Neural progenitor cell (in vitro differentiated cells): ENCODE measurements at regions not wholly inside any gene's neighbourhood (a gene's known extent, or its start where the extent isn't known, plus 50 kb on each side); places are given as distances from the start of the nearest gene placed in this dataset.

Experiments used
- DNase-seq: peaks from one replicate; pipeline ENCODE4 v3.0.0-alpha.2; 2016; ENCODE audit warnings: low spot score
- H2AFZ ChIP-seq: fragments of 200-600 bp; sonication (generic); replicated peaks from 2 replicates; pipeline ENCODE4 v1.6.1; 2016; ENCODE audit warnings: antibody characterized with exemption
- H3F3A ChIP-seq: fragments of 200-600 bp; sonication (generic); 2 replicates; pipeline ENCODE4 v1.6.1; 2016; ENCODE audit warnings: antibody characterized with exemption, low read depth
- H3K27ac ChIP-seq: fragments of 200-600 bp; sonication (generic); 2 replicates; pipeline ENCODE4 v1.5.1; 2016; ENCODE audit warnings: mild to moderate bottlenecking
- H3K27me3 ChIP-seq: fragments of 200-600 bp; sonication (generic); 2 replicates; pipeline ENCODE4 v1.6.1; 2016; ENCODE audit warnings: mild to moderate bottlenecking, moderate library complexity
- H3K36me3 ChIP-seq: fragments of 200-600 bp; sonication (generic); 2 replicates; pipeline ENCODE4 v1.5.1; 2016
- H3K4me1 ChIP-seq: fragments of 200-600 bp; sonication (generic); 2 replicates; pipeline ENCODE4 v1.6.1; 2016; ENCODE audit warnings: mixed run types
- H3K4me2 ChIP-seq: fragments of 200-600 bp; sonication (generic); 2 replicates; pipeline ENCODE4 v1.6.1; 2016
- H3K4me3 ChIP-seq: fragments of 200-600 bp; sonication (generic); 2 replicates; pipeline ENCODE4 v1.5.1; 2016
- H3K79me2 ChIP-seq: fragments of 200-600 bp; sonication (generic); 2 replicates; pipeline ENCODE4 v1.6.1; 2016; ENCODE audit warnings: low read depth
- H3K9ac ChIP-seq: fragments of 200-600 bp; sonication (generic); 2 replicates; pipeline ENCODE4 v1.6.1; 2016
- H3K9me3 ChIP-seq: fragments of 200-600 bp; sonication (generic); 2 replicates; pipeline ENCODE4 v1.5.1; 2016; ENCODE audit warnings: low read depth
- H4K20me1 ChIP-seq: fragments of 200-600 bp; sonication (generic); 2 replicates; pipeline ENCODE4 v1.6.1; 2016; ENCODE audit warnings: low read depth
- H3K27ac Mint-ChIP-seq: 3 replicates; pipeline ENCODE4 v1.8.0; 2021; ENCODE audit warnings: mixed read lengths
- H3K27me3 Mint-ChIP-seq: 2 replicates; pipeline ENCODE4 v1.8.0; 2022; ENCODE audit warnings: low read depth, mild to moderate bottlenecking, inconsistent platforms, moderate library complexity, mixed read lengths; ENCODE audit not compliant: insufficient read depth
- H3K36me3 Mint-ChIP-seq: 3 replicates; pipeline ENCODE4 v1.8.0; 2021; ENCODE audit warnings: mixed read lengths
- H3K4me1 Mint-ChIP-seq: 3 replicates; pipeline ENCODE4 v1.8.0; 2021; ENCODE audit warnings: mixed read lengths
- H3K4me3 Mint-ChIP-seq: 3 replicates; pipeline ENCODE4 v1.8.0; 2021; ENCODE audit warnings: mild to moderate bottlenecking, moderate library complexity, mixed read lengths
- H3K9me3 Mint-ChIP-seq: 3 replicates; pipeline ENCODE4 v1.8.0; 2020; ENCODE audit warnings: mixed read lengths
- EZH2 ChIP-seq: fragments of 200-600 bp; sonication (generic); IDR thresholded peaks from 2 replicates; pipeline ENCODE4 v1.6.1; 2017; ENCODE audit warnings: antibody characterized with exemption, mild to moderate bottlenecking, moderate library complexity
- EZH2phosphoT487 ChIP-seq: fragments of 200-600 bp; sonication (generic); IDR thresholded peaks from 2 replicates; pipeline ENCODE4 v1.6.1; 2017; ENCODE audit warnings: antibody characterized with exemption
- TF ChIP-seq, protein P1 (sequence below): fragments of 200-600 bp; sonication (generic); IDR thresholded peaks from 2 replicates; pipeline ENCODE4 v1.5.1; 2017; ENCODE audit warnings: antibody characterized with exemption, mild to moderate bottlenecking

DNA sequence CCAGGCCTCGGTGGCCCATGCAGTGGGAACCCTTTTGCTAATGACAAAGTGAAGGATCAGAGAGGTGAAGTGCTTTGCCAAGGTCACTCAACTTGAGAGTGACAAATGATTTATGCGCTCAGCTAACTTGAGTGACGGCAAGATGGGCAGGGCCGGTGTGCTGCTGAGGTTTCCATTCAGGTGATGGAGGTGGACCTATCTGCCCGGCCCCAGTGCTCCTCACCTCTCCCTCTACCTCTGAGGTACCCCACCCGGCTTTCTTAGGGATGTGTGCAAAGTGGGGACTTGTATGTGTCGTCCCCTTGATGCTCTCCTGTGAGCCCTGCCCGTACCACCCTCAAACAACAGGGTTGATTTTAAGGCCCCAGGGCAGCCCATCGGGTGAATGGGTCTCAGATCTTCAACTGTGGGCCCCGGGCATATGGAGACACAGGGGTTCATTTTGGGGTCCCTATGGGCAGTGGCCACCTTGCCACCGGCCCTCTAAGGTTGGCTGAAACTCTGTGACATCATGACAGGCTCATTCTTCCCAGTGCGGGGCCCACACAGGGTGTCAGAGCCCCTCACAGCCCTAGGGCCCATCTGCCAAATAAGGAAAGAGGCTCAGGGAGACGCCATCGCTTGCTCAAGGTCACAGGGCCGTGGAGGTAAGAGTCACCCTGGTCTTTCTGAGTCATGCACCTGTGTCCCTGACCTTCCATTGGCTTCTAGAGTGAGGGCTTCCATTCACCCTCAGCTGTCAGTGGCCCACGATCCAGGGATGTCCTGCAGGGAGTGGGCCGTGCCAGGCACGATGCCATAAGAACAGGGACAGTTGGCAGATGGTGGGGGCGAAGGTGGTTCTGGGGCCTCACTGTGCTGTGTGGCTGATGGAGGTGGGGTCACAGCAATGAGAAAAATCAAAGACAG lies 170.6 kb upstream of the MVB12B start:
- no peaks in the 10 kb centered on the region for H3K9me3 Mint-ChIP-seq
- no peaks in the 10 kb centered on the region for H3F3A ChIP-seq
- no peaks in the 10 kb centered on the region for H3K36me3 Mint-ChIP-seq
- H3K27me3 ChIP-seq, result no peaks in the 10 kb centered on the region
- H4K20me1 ChIP-seq, result no peaks in the 10 kb centered on the region
- no peak overlapping the region for H3K4me2 ChIP-seq
- H2AFZ ChIP-seq, result no peak overlapping the region
- no peaks in the 10 kb centered on the region for H3K9me3 ChIP-seq
- H3K27ac ChIP-seq, result no peak overlapping the region
- peaks cover 37% of the 10 kb centered on the region for H3K4me1 Mint-ChIP-seq
- DNase-seq, result no peak
- peaks cover 20% of the 10 kb centered on the region for H3K27me3 Mint-ChIP-seq
- no peaks in the 10 kb centered on the region for H3K79me2 ChIP-seq
- H3K4me1 ChIP-seq, result no peaks in the 10 kb centered on the region
- no peak overlapping the region for H3K27ac Mint-ChIP-seq
- TF ChIP-seq EZH2phosphoT487 (no peak), EZH2 (no peak)
- TF ChIP-seq, protein P1, sequence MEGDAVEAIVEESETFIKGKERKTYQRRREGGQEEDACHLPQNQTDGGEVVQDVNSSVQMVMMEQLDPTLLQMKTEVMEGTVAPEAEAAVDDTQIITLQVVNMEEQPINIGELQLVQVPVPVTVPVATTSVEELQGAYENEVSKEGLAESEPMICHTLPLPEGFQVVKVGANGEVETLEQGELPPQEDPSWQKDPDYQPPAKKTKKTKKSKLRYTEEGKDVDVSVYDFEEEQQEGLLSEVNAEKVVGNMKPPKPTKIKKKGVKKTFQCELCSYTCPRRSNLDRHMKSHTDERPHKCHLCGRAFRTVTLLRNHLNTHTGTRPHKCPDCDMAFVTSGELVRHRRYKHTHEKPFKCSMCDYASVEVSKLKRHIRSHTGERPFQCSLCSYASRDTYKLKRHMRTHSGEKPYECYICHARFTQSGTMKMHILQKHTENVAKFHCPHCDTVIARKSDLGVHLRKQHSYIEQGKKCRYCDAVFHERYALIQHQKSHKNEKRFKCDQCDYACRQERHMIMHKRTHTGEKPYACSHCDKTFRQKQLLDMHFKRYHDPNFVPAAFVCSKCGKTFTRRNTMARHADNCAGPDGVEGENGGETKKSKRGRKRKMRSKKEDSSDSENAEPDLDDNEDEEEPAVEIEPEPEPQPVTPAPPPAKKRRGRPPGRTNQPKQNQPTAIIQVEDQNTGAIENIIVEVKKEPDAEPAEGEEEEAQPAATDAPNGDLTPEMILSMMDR, result no peak
- H3K4me3 ChIP-seq, result no peak overlapping the region
- H3K4me3 Mint-ChIP-seq, result no peak overlapping the region
- no peaks in the 10 kb centered on the region for H3K36me3 ChIP-seq
- H3K9ac ChIP-seq, result no peak overlapping the region

DNA sequence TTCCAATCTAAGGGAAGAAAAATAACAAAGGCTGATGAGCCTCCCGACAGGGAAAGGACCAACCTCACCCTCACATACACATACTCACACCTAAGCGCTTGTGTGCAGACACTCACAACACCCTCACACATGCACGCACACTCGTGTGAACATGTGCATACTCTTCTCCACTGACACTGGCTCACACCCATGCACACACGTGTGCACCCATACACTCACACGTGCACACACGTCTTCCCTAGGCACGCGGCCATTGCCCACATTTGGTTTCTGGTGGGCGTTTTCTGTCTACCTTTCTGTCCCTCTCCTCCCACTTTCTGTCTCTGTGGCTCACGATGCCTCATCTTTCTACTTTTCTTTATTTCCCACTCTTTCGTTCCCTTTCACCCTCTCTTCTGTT lies 169.7 kb upstream of the MVB12B start:
- Histone ChIP-seq H2AFZ (no peak overlapping the region), H3K36me3 (no peaks in the 10 kb centered on the region), H3K79me2 (no peaks in the 10 kb centered on the region), H3K4me3 (no peak overlapping the region), H3K4me1 (no peaks in the 10 kb centered on the region), H3K9me3 (no peaks in the 10 kb centered on the region), H3F3A (no peaks in the 10 kb centered on the region), H3K9ac (no peak overlapping the region), H3K27ac (no peak overlapping the region), H3K27me3 (no peaks in the 10 kb centered on the region), H4K20me1 (no peaks in the 10 kb centered on the region), H3K4me2 (no peak overlapping the region)
- H3K9me3 Mint-ChIP-seq, result no peaks in the 10 kb centered on the region
- H3K27me3 Mint-ChIP-seq, result peaks cover 20% of the 10 kb centered on the region
- no peak overlapping the region for H3K4me3 Mint-ChIP-seq
- H3K36me3 Mint-ChIP-seq, result no peaks in the 10 kb centered on the region
- no peak overlapping the region for H3K27ac Mint-ChIP-seq
- no peak for DNase-seq
- peaks cover 34% of the 10 kb centered on the region for H3K4me1 Mint-ChIP-seq
- TF ChIP-seq EZH2phosphoT487 (no peak), EZH2 (no peak)
- TF ChIP-seq, protein P1, result no peak

DNA sequence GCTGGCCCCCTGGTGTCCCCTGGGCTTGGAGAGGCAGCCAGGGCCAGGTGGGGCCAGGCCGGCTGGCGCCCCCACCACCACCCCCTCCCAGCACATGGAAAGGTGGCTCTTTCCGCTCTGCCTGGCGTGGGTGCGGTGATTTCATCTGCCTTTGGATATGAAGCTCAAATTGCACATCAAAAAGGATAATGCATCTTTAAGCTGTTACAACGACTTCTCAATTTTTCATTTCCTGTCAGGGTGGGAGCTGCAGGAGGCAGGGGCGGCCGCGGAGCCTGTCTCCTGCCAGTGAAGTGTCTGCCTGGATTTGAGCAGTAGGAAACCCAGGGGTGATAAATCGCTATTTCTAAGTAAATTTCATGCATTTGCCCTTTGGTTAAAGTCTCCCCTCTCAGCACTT lies 169.2 kb upstream of the MVB12B start:
- Mint-ChIP-seq H3K36me3 (no peaks in the 10 kb centered on the region), H3K27ac (peak overlapping the region; percentile 15), H3K4me3 (no peak overlapping the region), H3K4me1 (peaks cover 30% of the 10 kb centered on the region), H3K27me3 (peaks cover 17% of the 10 kb centered on the region), H3K9me3 (no peaks in the 10 kb centered on the region)
- no peak overlapping the region for H2AFZ ChIP-seq
- DNase-seq, result no peak
- TF ChIP-seq, protein P1, result no peak
- TF ChIP-seq EZH2 (no peak), EZH2phosphoT487 (no peak)
- no peaks in the 10 kb centered on the region for H3K9me3 ChIP-seq
- no peaks in the 10 kb centered on the region for H3F3A ChIP-seq
- no peaks in the 10 kb centered on the region for H3K27me3 ChIP-seq
- no peaks in the 10 kb centered on the region for H3K36me3 ChIP-seq
- H3K4me3 ChIP-seq, result no peak overlapping the region
- no peaks in the 10 kb centered on the region for H3K79me2 ChIP-seq
- H3K27ac ChIP-seq, result no peak overlapping the region
- no peak overlapping the region for H3K4me2 ChIP-seq
- no peaks in the 10 kb centered on the region for H4K20me1 ChIP-seq
- no peak overlapping the region for H3K9ac ChIP-seq
- H3K4me1 ChIP-seq, result no peaks in the 10 kb centered on the region
